HG02885 (cell line): ENCODE measurements at regions not wholly inside any gene's neighbourhood (a gene's known extent, or its start where the extent isn't known, plus 50 kb on each side); places are given as distances from the start of the nearest gene placed in this dataset.
"Not testable (repeated sequence)": the region's sequence is repeated elsewhere in the genome, so short reads cannot be mapped to it uniquely, and the experiment has no call there.

Experiments
- ATAC-seq: cut with Tn5 transposase; IDR thresholded peaks from one replicate; pipeline ENCODE4 v1.9.1; 2021; ENCODE audit warnings: mild to moderate bottlenecking; ENCODE audit not compliant: unreplicated experiment, poor library complexity

- no peak for ATAC-seq
Measured at GRCh38 chr2:223176970-223177369, 125.0 kb downstream of the KCNE4 start.

GRCh38 chr2:223180463-223180862 is 128.5 kb downstream of the KCNE4 start:
- no peak for ATAC-seq

DNA sequence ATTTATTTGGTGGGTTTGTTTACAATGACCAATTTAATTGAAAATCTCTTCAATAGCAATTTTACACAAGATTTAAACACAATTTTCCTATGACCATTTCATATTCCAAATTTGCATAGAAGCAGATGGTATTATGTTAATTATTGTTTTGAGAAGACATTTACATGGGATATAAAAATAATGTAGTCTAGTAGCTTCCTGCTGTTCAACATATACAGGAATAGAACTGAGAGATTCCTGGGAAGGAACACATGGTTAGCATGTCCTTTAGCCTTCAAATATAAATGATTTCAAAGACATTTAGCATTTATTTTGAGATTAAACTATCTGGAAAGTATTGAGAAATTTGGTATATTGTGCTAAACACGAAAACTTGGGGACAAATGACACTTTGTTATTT is 129.6 kb downstream of the KCNE4 start:
- no peak for ATAC-seq

GRCh38 chr2:223182356-223182755 is 130.4 kb downstream of the KCNE4 start:
- no peak for ATAC-seq

DNA sequence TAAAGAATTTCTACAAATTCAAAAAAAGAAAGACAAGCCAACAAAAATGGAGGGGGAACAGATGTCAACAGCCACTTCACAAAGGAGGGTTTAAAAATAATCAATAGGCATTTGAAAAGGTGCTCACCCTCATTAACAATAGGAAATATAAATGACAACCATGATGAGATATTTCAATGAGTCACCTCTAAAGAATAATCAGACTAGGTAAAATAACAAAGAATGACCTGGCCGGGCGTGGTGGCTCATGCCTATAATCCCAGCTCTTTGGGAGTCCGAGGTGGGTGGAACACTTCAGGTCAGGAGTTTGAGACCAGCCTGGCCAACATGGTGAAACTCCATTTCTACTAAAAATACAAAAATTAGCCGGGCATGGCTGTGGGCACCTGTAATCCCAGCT is 133.6 kb downstream of the KCNE4 start:
- no peak for ATAC-seq

GRCh38 chr2:223187256-223187655 is 135.3 kb downstream of the KCNE4 start:
- ATAC-seq: no peak

DNA sequence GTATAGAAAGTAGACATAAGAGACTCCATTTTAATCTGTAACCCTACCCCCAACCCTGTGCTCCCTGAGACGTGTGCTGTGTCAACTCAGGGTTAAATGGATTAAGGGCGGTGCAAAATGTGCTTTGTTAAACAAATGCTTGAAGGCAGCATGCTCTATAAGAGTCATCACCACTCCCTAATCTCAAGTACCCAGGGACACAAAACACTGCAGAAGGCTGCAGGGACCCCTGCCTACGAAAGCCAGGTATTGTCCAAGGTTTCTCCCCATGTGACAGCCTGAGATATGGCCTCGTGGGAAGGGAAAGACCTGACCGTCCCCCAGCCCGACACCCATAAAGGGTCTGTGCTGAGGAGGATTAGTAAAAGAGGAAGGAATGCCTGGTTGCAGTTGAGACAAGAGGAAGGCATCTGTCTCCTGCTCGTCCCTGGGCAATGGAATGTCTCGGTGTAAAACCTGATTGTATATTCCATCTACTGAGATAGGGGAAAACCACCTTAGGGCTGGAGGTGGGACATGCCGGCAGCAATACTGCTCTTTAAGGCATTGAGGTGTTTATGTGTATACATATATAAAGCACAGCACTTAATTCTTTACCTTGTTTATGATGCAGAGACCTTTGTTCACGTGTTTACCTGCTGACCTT is 138.7 kb downstream of the KCNE4 start:
- not testable (repeated sequence) for ATAC-seq

DNA sequence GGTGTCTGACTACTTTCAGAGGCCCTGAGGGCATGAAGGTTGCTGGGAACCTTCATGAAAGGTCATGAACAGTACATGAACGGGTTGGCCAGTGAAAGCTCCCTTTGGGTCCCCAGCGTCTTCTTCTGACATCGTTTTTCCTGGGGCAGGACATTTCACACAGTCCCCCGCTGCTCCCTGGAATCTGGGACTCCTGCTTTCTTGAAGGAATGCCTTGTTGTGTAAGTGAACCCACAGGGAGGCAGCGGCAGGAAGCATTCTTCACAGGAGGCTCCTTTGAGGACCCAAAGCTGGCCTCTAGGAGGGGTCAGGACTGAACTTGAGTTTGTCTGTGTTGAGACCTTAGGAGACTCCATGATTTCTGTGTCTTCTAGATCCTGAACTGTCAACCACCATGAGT is 144.3 kb downstream of the KCNE4 start:
- no peak for ATAC-seq

DNA sequence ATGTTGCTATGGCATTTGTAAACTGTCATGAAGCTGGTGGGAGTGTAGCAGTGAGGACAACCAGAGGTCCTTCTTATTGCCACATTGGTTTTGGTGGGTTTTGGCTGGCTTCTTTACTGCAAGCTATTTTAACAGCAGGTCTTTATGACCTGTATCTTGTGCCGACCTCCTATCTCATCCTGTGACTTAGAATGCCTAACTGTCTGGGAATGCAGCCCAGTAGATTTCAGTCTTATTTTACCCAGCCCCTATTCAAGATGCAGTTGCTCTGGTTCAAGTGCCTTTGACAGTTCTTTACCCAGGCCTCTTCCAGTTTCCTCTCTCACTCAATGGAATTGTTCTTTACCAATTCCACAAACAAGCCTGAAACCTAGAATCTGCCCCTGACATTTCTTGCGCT is 145.1 kb downstream of the KCNE4 start:
- ATAC-seq: no peak

- no peak for ATAC-seq
Measured at GRCh38 chr2:223199531-223200515, 147.8 kb downstream of the KCNE4 start.

DNA sequence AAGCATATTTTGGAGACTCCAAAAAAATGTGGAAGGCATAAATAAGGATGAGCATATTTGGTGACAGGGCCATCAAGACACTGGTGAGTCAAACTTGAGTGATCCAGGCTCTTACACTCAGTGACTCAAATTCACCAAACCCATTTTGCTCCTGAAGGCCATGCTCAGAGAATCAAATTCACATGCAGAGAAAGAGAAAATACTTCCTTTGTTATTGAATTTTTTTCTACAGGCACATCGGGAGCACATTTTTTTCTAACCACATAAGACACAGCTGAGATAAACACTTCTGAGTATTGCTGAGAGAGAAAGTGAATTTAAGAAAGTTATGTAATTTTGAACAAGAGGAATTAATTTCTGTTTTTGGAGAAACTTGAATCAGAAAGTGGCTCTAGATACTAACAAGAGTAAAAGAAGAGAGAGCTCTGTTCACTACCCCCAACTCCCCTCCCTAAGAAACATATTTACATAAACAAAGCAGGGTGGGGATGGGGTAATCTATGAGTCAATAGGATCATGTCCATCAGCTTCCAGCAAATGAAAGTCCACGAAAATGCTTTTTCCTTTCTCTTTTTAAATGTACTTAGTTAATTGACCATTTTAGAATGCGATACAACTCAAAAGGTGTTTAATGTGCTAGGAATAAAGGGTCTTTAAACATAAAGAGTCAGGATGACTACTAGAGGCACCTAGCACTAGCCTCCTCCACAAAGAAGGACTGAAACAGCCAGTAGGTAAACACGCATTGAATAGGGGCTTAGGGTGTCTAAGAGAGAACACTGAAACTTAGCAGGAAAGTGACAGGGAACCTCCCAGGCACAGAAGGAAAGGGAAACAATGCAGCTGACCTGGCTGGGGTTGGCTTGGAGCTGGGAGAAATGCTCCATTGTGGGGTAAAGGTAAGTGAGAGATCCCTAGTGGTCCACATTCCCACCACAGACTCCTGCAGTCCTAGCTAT is 152.3 kb downstream of the KCNE4 start:
- ATAC-seq: no peak

- no peak for ATAC-seq
Measured at GRCh38 chr2:223210489-223210888, 158.5 kb downstream of the KCNE4 start.

GRCh38 chr2:223214394-223215253 is 162.6 kb downstream of the KCNE4 start:
- ATAC-seq: no peak

DNA sequence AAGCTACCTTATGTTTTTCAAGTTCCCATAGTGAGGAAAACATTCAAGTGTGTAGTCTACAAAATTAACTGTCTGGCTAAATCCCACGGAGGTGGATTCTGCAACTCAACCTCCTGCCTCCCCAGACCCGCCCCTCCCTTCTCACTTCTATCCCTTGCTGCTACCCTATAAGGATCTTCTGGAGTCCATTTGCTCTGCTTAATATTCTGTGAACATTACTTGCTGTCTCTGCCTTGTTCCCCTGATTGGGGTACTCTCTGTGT is 163.2 kb downstream of the KCNE4 start:
- no peak for ATAC-seq

DNA sequence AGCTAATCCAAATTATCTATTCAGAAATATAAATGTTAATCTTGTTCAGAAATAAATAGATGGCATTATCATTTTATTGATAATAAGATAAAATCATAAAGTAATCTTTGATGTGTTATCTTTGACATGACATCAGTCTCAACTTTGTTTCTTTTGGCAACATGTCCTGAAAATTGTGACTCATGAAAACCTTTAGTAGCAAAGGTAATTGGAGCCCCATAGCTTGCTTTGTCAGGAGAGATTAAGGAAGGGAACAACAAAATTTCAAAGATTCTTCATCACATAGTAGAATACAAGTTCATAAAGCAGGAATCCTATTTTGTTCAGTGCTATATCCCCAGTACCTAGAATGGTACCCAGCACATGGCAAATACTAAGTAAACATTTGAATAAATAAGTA is 165.4 kb downstream of the KCNE4 start:
- ATAC-seq: no peak

- no peak for ATAC-seq
Measured at GRCh38 chr2:223218587-223219178, 166.7 kb downstream of the KCNE4 start.

DNA sequence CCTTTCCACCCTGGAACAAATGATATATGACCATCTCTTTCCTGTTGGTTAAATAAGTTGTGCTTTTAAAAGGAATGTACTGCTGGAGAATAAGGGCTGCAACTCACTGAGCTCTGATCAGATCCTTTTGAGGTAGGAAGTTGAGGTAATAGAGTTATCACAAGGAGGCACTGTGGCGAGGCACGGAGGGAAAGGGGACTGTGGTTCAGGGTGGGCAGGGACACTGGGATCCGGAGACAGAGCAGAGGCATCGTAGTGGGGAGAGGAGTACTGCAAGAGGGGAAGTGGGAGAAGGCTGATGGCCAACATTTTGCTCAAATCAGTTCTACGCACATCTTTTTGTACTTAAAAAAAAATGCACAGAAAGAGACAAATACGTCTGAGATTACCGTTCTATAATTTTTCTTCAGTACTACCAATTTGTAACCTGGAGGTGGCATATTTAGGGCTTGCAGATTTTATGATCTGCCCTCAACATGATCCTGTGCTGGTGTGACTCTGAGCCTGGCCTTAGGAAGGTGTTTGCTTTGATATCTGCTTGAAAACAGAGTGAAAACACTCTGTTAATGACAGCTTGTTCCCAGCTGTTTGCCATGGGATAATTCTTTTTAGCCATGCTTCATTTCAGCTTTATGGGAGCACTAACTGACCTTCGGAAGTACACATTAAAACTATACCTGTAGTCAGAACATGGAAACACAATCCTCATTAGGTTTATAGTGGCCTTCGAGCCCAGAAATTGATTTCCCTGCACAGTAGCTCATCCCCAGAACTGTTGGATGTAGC is 168.1 kb downstream of the KCNE4 start:
- no peak for ATAC-seq

- no peak for ATAC-seq
Measured at GRCh38 chr2:223220658-223220925, 168.6 kb downstream of the KCNE4 start.
